MM.1S (cell line): ENCODE measurements at regions not wholly inside any gene's neighbourhood (a gene's known extent, or its start where the extent isn't known, plus 50 kb on each side); places are given as distances from the start of the nearest gene placed in this dataset.

Experiments used
- EZH2 ChIP-seq: fragments of 300-600 bp; sonication (generic); optimal IDR thresholded peaks from 2 replicates; pipeline ENCODE3; 2017; ENCODE audit warnings: low read depth, mild to moderate bottlenecking, antibody characterized with exemption, low read length, mixed read lengths
- EZH2phosphoT487 ChIP-seq: fragments of 300-600 bp; sonication (generic); IDR thresholded peaks from 2 replicates; pipeline ENCODE4 v1.6.1; 2018; ENCODE audit warnings: antibody characterized with exemption, low read length
- TF ChIP-seq, protein P1 (sequence below): fragments of 300-600 bp; sonication (generic); IDR thresholded peaks from 2 replicates; pipeline ENCODE4 v1.5.1; 2016; ENCODE audit warnings: antibody characterized with exemption, low read length, mixed read lengths

DNA sequence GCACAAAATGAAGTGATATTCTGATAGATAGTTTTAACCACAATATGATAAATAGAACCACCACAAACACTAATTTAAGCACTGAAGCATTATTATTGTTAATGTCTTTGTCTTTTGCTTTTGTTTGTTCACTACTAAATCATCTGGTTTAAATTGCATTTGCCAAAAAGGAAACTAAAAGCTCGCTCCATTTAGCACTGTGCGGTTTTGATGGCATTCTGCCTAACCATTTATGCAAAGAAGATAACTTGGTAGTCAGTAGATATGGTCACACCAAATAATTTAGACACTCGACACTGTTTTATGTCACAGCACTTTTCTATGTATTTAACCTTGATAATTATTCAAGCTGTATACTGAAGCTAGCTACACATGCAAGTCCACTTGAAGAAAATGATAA is 849.8 kb upstream of the CDH6 start:
- TF ChIP-seq, protein P1, sequence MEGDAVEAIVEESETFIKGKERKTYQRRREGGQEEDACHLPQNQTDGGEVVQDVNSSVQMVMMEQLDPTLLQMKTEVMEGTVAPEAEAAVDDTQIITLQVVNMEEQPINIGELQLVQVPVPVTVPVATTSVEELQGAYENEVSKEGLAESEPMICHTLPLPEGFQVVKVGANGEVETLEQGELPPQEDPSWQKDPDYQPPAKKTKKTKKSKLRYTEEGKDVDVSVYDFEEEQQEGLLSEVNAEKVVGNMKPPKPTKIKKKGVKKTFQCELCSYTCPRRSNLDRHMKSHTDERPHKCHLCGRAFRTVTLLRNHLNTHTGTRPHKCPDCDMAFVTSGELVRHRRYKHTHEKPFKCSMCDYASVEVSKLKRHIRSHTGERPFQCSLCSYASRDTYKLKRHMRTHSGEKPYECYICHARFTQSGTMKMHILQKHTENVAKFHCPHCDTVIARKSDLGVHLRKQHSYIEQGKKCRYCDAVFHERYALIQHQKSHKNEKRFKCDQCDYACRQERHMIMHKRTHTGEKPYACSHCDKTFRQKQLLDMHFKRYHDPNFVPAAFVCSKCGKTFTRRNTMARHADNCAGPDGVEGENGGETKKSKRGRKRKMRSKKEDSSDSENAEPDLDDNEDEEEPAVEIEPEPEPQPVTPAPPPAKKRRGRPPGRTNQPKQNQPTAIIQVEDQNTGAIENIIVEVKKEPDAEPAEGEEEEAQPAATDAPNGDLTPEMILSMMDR: no peak
- TF ChIP-seq EZH2 (no peak), EZH2phosphoT487 (no peak)
